Transverse colon (tissue), 4 donors: ENCODE measurements at regions not wholly inside any gene's neighbourhood (a gene's known extent, or its start where the extent isn't known, plus 50 kb on each side); places are given as distances from the start of the nearest gene placed in this dataset.
"Not testable (repeated sequence)": the region's sequence is repeated elsewhere in the genome, so short reads cannot be mapped to it uniquely, and the experiment has no call there.

Experiments used
- DNase-seq: peaks from one replicate; pipeline ENCODE4 v3.0.0-alpha.2; 2019
- H3K27ac ChIP-seq, 4 donors: fragments of 200-600 bp; sonication (generic); 2 replicates each; pipeline ENCODE4 v1.5.1; 2016 to 2018; ENCODE audit warnings: inconsistent platforms in 4 of 4
- H3K27me3 ChIP-seq: fragments of 200-600 bp; sonication (generic); 2 replicates; pipeline ENCODE4 v1.5.1; 2017; ENCODE audit warnings: inconsistent platforms
- H3K36me3 ChIP-seq, 4 donors: fragments of 200-600 bp; sonication (generic); 2 replicates each; pipeline ENCODE4 v1.5.1; 2017 to 2019; ENCODE audit warnings: inconsistent platforms in 4 of 4
- H3K4me1 ChIP-seq, 4 donors: fragments of 200-600 bp; sonication (generic); 2 replicates each; pipeline ENCODE4 v1.5.1; 2017 to 2020; ENCODE audit warnings: inconsistent platforms in 4 of 4
- H3K4me3 ChIP-seq, 4 donors: fragments of 200-600 bp; sonication (generic); 1 replicate in 1 of 4; 2 replicates in 3 of 4; pipeline versions ENCODE4 v1.5.1 to v1.6.1; 2017 to 2019; ENCODE audit warnings: inconsistent platforms in 4 of 4
- H3K9me3 ChIP-seq, 2 donors: fragments of 200-600 bp; sonication (generic); 2 replicates each; pipeline ENCODE4 v1.5.1; 2017 to 2019; ENCODE audit warnings: inconsistent platforms in 2 of 2
- CTCF ChIP-seq, 5 experiments: fragments of 200-600 bp in 3 of 5; fragments of 450-650 bp in 2 of 5; sonication (generic) in 3 of 5; IDR thresholded peaks; 1 replicate in 2 of 5; 2 replicates in 3 of 5; pipeline ENCODE4 v1.5.1; 2016 to 2017; ENCODE audit warnings: antibody characterized with exemption in 5 of 5, inconsistent platforms in 3 of 5, mild to moderate bottlenecking in 2 of 5, moderate library complexity in 1 of 5
- EP300 ChIP-seq: sonication (generic); formaldehyde crosslinking; IDR thresholded peaks from one replicate; pipeline ENCODE4 v1.6.1; 2017; ENCODE audit warnings: antibody characterized with exemption, low read depth
- POLR2A ChIP-seq: fragments of 450-650 bp; IDR thresholded peaks from one replicate; pipeline ENCODE4 v1.6.1; 2016; ENCODE audit warnings: antibody characterized with exemption, mild to moderate bottlenecking, moderate library complexity
- POLR2AphosphoS5 ChIP-seq, 3 donors: sonication (generic); formaldehyde crosslinking; IDR thresholded peaks; one replicate each; pipeline ENCODE4 v1.6.1; 2016; ENCODE audit warnings: antibody characterized with exemption in 3 of 3
- WGBS, 2 donors: methylation state at CpG; one replicate each; pipeline ENCODE4 v1.1.5; 2018; ENCODE audit warnings: low coverage in 1 of 2; 5-methylcytosine and 5-hydroxymethylcytosine counted together
- in situ Hi-C, 4 donors: fragments of 200-750 bp; cut with MboI; loops; one replicate each; pipeline versions ENCODE4 v1.15.0 to v1.15.1; 2017; ENCODE audit warnings: low sequenced_read_pairs in 3 of 4, low pct_ligation_motif_present in 1 of 4, low pct_unique_long_range_greater_than_20kb in 1 of 4
- intact Hi-C: fragments of 100-400 bp; cut with DNase I; formaldehyde crosslinking; loops from one replicate; pipeline ENCODE4 v1.15.1; 2023; ENCODE audit warnings: low total_unique reads

- H3K4me3 ChIP-seq = no peak overlapping the region
- intact Hi-C loops = no loop called here
- no peaks in the 10 kb centered on the region for H3K9me3 ChIP-seq
- no peaks in the 10 kb centered on the region for H3K4me1 ChIP-seq
- H3K27me3 ChIP-seq = no peaks in the 10 kb centered on the region
- H3K36me3 ChIP-seq = no peaks in the 10 kb centered on the region
- no peak overlapping the region for H3K27ac ChIP-seq
- 61 to 70% methylated on average over 2 to 3 of the region's 3 CpGs for WGBS, 2 donors
- in situ Hi-C loops = no loop called here
- TF ChIP-seq POLR2AphosphoS5 (IDR thresholded peaks at IDR 0.05) = no peak
- TF ChIP-seq EP300 = no peak
- TF ChIP-seq POLR2A = no peak
- TF ChIP-seq CTCF (IDR thresholded peaks at IDR 0.05) = no peak
- no peak for DNase-seq
These were observed 595.3 kb downstream of the XPNPEP1 start for GRCh38 chr10:109328001-109328400.

GRCh38 chr10:109327266-109327665 is 596.0 kb downstream of the XPNPEP1 start:
- no peaks in the 10 kb centered on the region for H3K4me1 ChIP-seq
- no peaks in the 10 kb centered on the region for H3K9me3 ChIP-seq
- DNase-seq = no peak
- H3K36me3 ChIP-seq = no peaks in the 10 kb centered on the region
- H3K27ac ChIP-seq = no peak overlapping the region
- in situ Hi-C loops (no loop called here), intact Hi-C loops (no loop called here)
- no peak for TF ChIP-seq CTCF (IDR thresholded peaks at IDR 0.05)
- TF ChIP-seq POLR2AphosphoS5 (IDR thresholded peaks at IDR 0.05) = no peak
- no peak for TF ChIP-seq EP300
- no peaks in the 10 kb centered on the region for H3K27me3 ChIP-seq
- H3K4me3 ChIP-seq = no peak overlapping the region
- WGBS, 2 donors = 86 to 89% methylated on average over 2 of the region's 2 CpGs

GRCh38 chr10:109324721-109325120 is 598.6 kb downstream of the XPNPEP1 start:
- intact Hi-C loops = no loop called here
- in situ Hi-C loops = no loop called here
- TF ChIP-seq POLR2A (no peak), EP300 (no peak), POLR2AphosphoS5 (IDR thresholded peaks at IDR 0.05) (no peak), CTCF (IDR thresholded peaks at IDR 0.05) (no peak)
- H3K9me3 ChIP-seq = no peaks in the 10 kb centered on the region
- 75 to 85% methylated on average over 3 of the region's 3 CpGs for WGBS, 2 donors
- no peaks in the 10 kb centered on the region for H3K36me3 ChIP-seq
- H3K4me1 ChIP-seq = no peaks in the 10 kb centered on the region
- H3K27ac ChIP-seq = no peak overlapping the region
- no peak overlapping the region for H3K4me3 ChIP-seq
- DNase-seq = no peak
- no peaks in the 10 kb centered on the region for H3K27me3 ChIP-seq

- in situ Hi-C loops = no loop called here
- Histone ChIP-seq H3K36me3 (no peaks in the 10 kb centered on the region), H3K27me3 (no peaks in the 10 kb centered on the region), H3K27ac (no peak overlapping the region), H3K4me3 (no peak overlapping the region), H3K4me1 (no peaks in the 10 kb centered on the region), H3K9me3 (no peaks in the 10 kb centered on the region)
- TF ChIP-seq POLR2A = no peak
- TF ChIP-seq POLR2AphosphoS5 (IDR thresholded peaks at IDR 0.05) = no peak
- TF ChIP-seq CTCF (IDR thresholded peaks at IDR 0.05) = no peak
- TF ChIP-seq EP300 = no peak
- no peak for DNase-seq
- intact Hi-C loops = no loop called here
- WGBS, 2 donors = 56 to 77% methylated on average over 3 of the region's 3 CpGs
These were observed 605.5 kb downstream of the XPNPEP1 start for GRCh38 chr10:109317746-109318366.

GRCh38 chr10:109314016-109314415 is 609.3 kb downstream of the XPNPEP1 start:
- in situ Hi-C loops = not testable (repeated sequence)
- WGBS, 2 donors = 69% methylated on average over 3 of the region's 3 CpGs; no CpG with 5 or more reads in 1 of the 2 donors

GRCh38 chr10:109312555-109312954 is 610.8 kb downstream of the XPNPEP1 start:
- in situ Hi-C loops, H3K27ac ChIP-seq, H3K9me3 ChIP-seq, DNase-seq, H3K27me3 ChIP-seq, H3K36me3 ChIP-seq, H3K4me3 ChIP-seq, H3K4me1 ChIP-seq, intact Hi-C loops: not testable (repeated sequence)
- WGBS, 2 donors = 58 to 73% methylated on average over 4 of the region's 4 CpGs

More at GRCh38 chr10:109314016-109314415, 609.3 kb downstream of the XPNPEP1 start:
- intact Hi-C loops, H3K9me3 ChIP-seq, H3K27ac ChIP-seq, H3K4me3 ChIP-seq, H3K27me3 ChIP-seq, H3K4me1 ChIP-seq, DNase-seq, H3K36me3 ChIP-seq: not testable (repeated sequence)
